GM23338 (cell line): ENCODE measurements at regions not wholly inside any gene's neighbourhood (a gene's known extent, or its start where the extent isn't known, plus 50 kb on each side); places are given as distances from the start of the nearest gene placed in this dataset.
A peak's percentile ranks its signal among the peaks of the same experiment; 100 is the strongest.

Source experiments
- ATAC-seq: fragments of 200-7000 bp; cut with Tn5 transposase; 3 replicates; pipeline ENCODE4 v1.9.1; 2020
- DNase-seq: peaks from one replicate; pipeline ENCODE4 v3.0.0-alpha.2; 2015; ENCODE audit warnings: low spot score
- H2AFZ ChIP-seq: fragments of 200-600 bp; sonication (generic); 2 replicates; pipeline ENCODE4 v1.8.0; 2016; ENCODE audit warnings: antibody characterized with exemption, mild to moderate bottlenecking, moderate library complexity
- H3F3A ChIP-seq: fragments of 200-600 bp; sonication (generic); replicated peaks from 2 replicates; pipeline ENCODE4 v1.8.0; 2017; ENCODE audit warnings: antibody characterized with exemption, mixed run types, low read depth
- H3K27ac ChIP-seq: fragments of 200-600 bp; sonication (generic); 2 replicates; pipeline ENCODE4 v1.6.1; 2016; ENCODE audit warnings: low read depth
- H3K27me3 ChIP-seq: fragments of 200-600 bp; sonication (generic); 2 replicates; pipeline ENCODE4 v1.8.0; 2016; ENCODE audit warnings: mild to moderate bottlenecking, mixed run types, moderate library complexity; ENCODE audit not compliant: insufficient read depth
- H3K36me3 ChIP-seq: fragments of 200-600 bp; sonication (generic); 2 replicates; pipeline ENCODE4 v1.8.0; 2016; ENCODE audit warnings: mild to moderate bottlenecking; ENCODE audit not compliant: insufficient read depth
- H3K4me1 ChIP-seq: fragments of 200-600 bp; sonication (generic); 2 replicates; pipeline ENCODE4 v1.8.0; 2016; ENCODE audit warnings: mild to moderate bottlenecking, moderate library complexity; ENCODE audit not compliant: insufficient read depth
- H3K4me2 ChIP-seq: fragments of 200-600 bp; sonication (generic); 2 replicates; pipeline ENCODE4 v1.7.1; 2017; ENCODE audit warnings: mixed run types
- H3K4me3 ChIP-seq: fragments of 200-600 bp; sonication (generic); 2 replicates; pipeline ENCODE4 v1.6.1; 2016; ENCODE audit warnings: mixed run types
- H3K79me2 ChIP-seq: fragments of 200-600 bp; sonication (generic); replicated peaks from 2 replicates; pipeline ENCODE4 v1.8.0; 2017; ENCODE audit warnings: mild to moderate bottlenecking; ENCODE audit not compliant: insufficient read depth
- H3K9me2 ChIP-seq: fragments of 200-600 bp; sonication (generic); 2 replicates; pipeline ENCODE4 v1.8.0; 2017; ENCODE audit not compliant: insufficient read depth
- H4K20me1 ChIP-seq: fragments of 200-600 bp; sonication (generic); replicated peaks from 2 replicates; pipeline ENCODE4 v1.8.0; 2017; ENCODE audit warnings: mild to moderate bottlenecking; ENCODE audit not compliant: insufficient read depth
- H3K27ac Mint-ChIP-seq: 2 replicates; pipeline ENCODE4 v1.8.0; 2020; ENCODE audit warnings: inconsistent platforms, mild to moderate bottlenecking, moderate library complexity, mixed read lengths
- H3K27me3 Mint-ChIP-seq: 3 replicates; pipeline ENCODE4 v1.8.0; 2022; ENCODE audit warnings: low read depth, mild to moderate bottlenecking, moderate library complexity, mixed read lengths, inconsistent platforms; ENCODE audit not compliant: insufficient read depth, poor library complexity
- H3K36me3 Mint-ChIP-seq: 3 replicates; pipeline ENCODE4 v1.8.0; 2021; ENCODE audit warnings: low read depth, mild to moderate bottlenecking, inconsistent platforms, moderate library complexity, mixed read lengths
- H3K4me1 Mint-ChIP-seq: 3 replicates; pipeline ENCODE4 v1.8.0; 2020; ENCODE audit warnings: mild to moderate bottlenecking, inconsistent platforms, mixed read lengths
- H3K4me3 Mint-ChIP-seq: 3 replicates; pipeline ENCODE4 v1.8.0; 2021; ENCODE audit warnings: moderate library complexity, mild to moderate bottlenecking, inconsistent platforms, mixed read lengths
- H3K9me3 Mint-ChIP-seq: 3 replicates; pipeline ENCODE4 v1.8.0; 2020; ENCODE audit warnings: moderate library complexity, mild to moderate bottlenecking, inconsistent platforms, mixed read lengths
- CREB1 ChIP-seq: fragments of 250-450 bp; sonication (Bioruptor Pico); IDR thresholded peaks from 2 replicates; pipeline ENCODE4 v1.5.0; 2020; ENCODE audit warnings: low read depth, mild to moderate bottlenecking, moderate library complexity
- CTCF ChIP-seq, 2 experiments: fragments of 200-600 bp in 1 of 2; sonication (generic) in 1 of 2; conservative IDR thresholded peaks; 2 replicates each; pipeline versions ENCODE4 v1.5.1 to v1.6.1; 2016 to 2017; ENCODE audit warnings: antibody characterized with exemption in 2 of 2, low read depth in 2 of 2, mild to moderate bottlenecking in 2 of 2, moderate library complexity in 1 of 2
- EZH2 ChIP-seq: fragments of 200-600 bp; sonication (generic); IDR thresholded peaks from one replicate; pipeline ENCODE4 v1.8.0; 2017; ENCODE audit warnings: antibody characterized with exemption, mild to moderate bottlenecking, low read depth; ENCODE audit not compliant: unreplicated experiment
- JUNB ChIP-seq: IDR thresholded peaks from one replicate; pipeline ENCODE4 v1.6.1; 2016; ENCODE audit warnings: antibody characterized with exemption; ENCODE audit not compliant: unreplicated experiment
- NANOG ChIP-seq: IDR thresholded peaks from 2 replicates; pipeline ENCODE4 v1.6.1; 2016; ENCODE audit warnings: antibody characterized with exemption, borderline replicate concordance
- STAT1 ChIP-seq: IDR thresholded peaks from one replicate; pipeline ENCODE4 v1.6.1; 2016; ENCODE audit warnings: antibody characterized with exemption; ENCODE audit not compliant: unreplicated experiment
- ZNF331 ChIP-seq: fragments of 250-450 bp; sonication (Bioruptor Pico); IDR thresholded peaks from 2 replicates; pipeline ENCODE4 v1.5.0; 2020; ENCODE audit warnings: low read depth, mild to moderate bottlenecking, moderate library complexity
- TF ChIP-seq, protein P1 (sequence below): IDR thresholded peaks from one replicate; pipeline ENCODE4 v1.6.1; 2018; ENCODE audit warnings: antibody characterized with exemption; ENCODE audit not compliant: unreplicated experiment

DNA sequence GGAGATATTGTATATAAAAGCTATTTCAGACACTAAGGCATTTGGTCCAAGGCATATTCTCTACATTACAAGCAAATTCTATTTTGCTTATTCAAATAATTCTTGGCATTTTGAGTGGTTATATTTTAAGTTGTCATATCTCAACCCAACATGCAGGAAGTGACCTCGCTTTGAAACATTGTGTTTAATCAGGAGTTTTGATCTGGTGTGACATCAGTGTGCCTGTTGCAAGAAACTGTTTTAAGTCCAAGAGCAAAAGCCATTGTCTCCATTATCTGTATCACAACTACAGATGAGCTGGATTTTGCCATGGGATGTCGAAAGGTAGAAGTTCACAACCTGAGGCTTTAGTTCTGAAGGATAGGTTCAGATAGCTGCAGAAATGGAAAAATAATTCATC is 509.9 kb upstream of the ID4 start:
- peak overlapping the region; percentile 44; the same call in 1 of the 2 replicates for H3K4me2 ChIP-seq
- H3F3A ChIP-seq, result no peaks in the 10 kb centered on the region
- H3K4me3 ChIP-seq, result no peak overlapping the region

GRCh38 chr6:19327661-19328060 is 509.5 kb upstream of the ID4 start:
- H3K4me2 ChIP-seq, result peak overlapping the region; percentile 44
- H3K4me3 Mint-ChIP-seq, result no peak overlapping the region
- peak overlapping the region; percentile 10; the same call in 1 of the 2 replicates for H3K4me3 ChIP-seq
- H2AFZ ChIP-seq, result no peak overlapping the region
- no peak overlapping the region for H3K27ac ChIP-seq
- no peaks in the 10 kb centered on the region for H3K27me3 ChIP-seq
- peaks cover 34% of the 10 kb centered on the region for H3K4me1 ChIP-seq
- ATAC-seq, result peak; percentile 74
- 0 out of 2 replicates have a peak, but pooled peaks cover 5% of the 10 kb centered on the region for H3K9me2 ChIP-seq
- 0 out of 2 replicates have a peak overlapping the region, but pooled peaks have one; percentile 21 for H3K27ac Mint-ChIP-seq
- H3K36me3 Mint-ChIP-seq, result no peaks in the 10 kb centered on the region
- no peak for TF ChIP-seq NANOG
- TF ChIP-seq ZNF331 (CRISPR knock-in tag), result no peak
- no peak for TF ChIP-seq CREB1 (CRISPR knock-in tag)
- no peak for TF ChIP-seq EZH2
- TF ChIP-seq STAT1, result no peak
- TF ChIP-seq, protein P1, sequence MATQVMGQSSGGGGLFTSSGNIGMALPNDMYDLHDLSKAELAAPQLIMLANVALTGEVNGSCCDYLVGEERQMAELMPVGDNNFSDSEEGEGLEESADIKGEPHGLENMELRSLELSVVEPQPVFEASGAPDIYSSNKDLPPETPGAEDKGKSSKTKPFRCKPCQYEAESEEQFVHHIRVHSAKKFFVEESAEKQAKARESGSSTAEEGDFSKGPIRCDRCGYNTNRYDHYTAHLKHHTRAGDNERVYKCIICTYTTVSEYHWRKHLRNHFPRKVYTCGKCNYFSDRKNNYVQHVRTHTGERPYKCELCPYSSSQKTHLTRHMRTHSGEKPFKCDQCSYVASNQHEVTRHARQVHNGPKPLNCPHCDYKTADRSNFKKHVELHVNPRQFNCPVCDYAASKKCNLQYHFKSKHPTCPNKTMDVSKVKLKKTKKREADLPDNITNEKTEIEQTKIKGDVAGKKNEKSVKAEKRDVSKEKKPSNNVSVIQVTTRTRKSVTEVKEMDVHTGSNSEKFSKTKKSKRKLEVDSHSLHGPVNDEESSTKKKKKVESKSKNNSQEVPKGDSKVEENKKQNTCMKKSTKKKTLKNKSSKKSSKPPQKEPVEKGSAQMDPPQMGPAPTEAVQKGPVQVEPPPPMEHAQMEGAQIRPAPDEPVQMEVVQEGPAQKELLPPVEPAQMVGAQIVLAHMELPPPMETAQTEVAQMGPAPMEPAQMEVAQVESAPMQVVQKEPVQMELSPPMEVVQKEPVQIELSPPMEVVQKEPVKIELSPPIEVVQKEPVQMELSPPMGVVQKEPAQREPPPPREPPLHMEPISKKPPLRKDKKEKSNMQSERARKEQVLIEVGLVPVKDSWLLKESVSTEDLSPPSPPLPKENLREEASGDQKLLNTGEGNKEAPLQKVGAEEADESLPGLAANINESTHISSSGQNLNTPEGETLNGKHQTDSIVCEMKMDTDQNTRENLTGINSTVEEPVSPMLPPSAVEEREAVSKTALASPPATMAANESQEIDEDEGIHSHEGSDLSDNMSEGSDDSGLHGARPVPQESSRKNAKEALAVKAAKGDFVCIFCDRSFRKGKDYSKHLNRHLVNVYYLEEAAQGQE, result no peak
- H4K20me1 ChIP-seq, result no peaks in the 10 kb centered on the region
- no peaks in the 10 kb centered on the region for H3K36me3 ChIP-seq
- H3K79me2 ChIP-seq, result no peaks in the 10 kb centered on the region
- DNase-seq, result no peak
- H3K9me3 Mint-ChIP-seq, result no peaks in the 10 kb centered on the region
- H3K27me3 Mint-ChIP-seq, result peaks cover 4% of the 10 kb centered on the region
- H3K4me1 Mint-ChIP-seq, result peaks cover 42% of the 10 kb centered on the region
- no peaks in the 10 kb centered on the region for H3F3A ChIP-seq

More for the DNA sequence above, 509.9 kb upstream of the ID4 start:
- TF ChIP-seq CTCF (conservative IDR thresholded peaks at IDR 0.05; ENCODE audit: low read depth in 2 of 2) (no peak), CREB1 (CRISPR knock-in tag) (no peak), ZNF331 (CRISPR knock-in tag) (no peak), JUNB (no peak)
- Mint-ChIP-seq H3K27ac (no peak overlapping the region), H3K9me3 (no peaks in the 10 kb centered on the region), H3K4me1 (peaks cover 42% of the 10 kb centered on the region), H3K27me3 (peaks cover 4% of the 10 kb centered on the region), H3K4me3 (no peak overlapping the region), H3K36me3 (no peaks in the 10 kb centered on the region)
- Histone ChIP-seq H3K79me2 (no peaks in the 10 kb centered on the region), H3K4me1 (peaks cover 34% of the 10 kb centered on the region), H3K9me2 (0 out of 2 replicates have a peak, but pooled peaks cover 5% of the 10 kb centered on the region), H4K20me1 (no peaks in the 10 kb centered on the region), H2AFZ (no peak overlapping the region), H3K36me3 (no peaks in the 10 kb centered on the region), H3K27me3 (no peaks in the 10 kb centered on the region), H3K27ac (no peak overlapping the region)
- no peak for DNase-seq
- ATAC-seq, result no peak
